Mesodermal cell (in vitro differentiated cells): ENCODE measurements at regions not wholly inside any gene's neighbourhood (a gene's known extent, or its start where the extent isn't known, plus 50 kb on each side); places are given as distances from the start of the nearest gene placed in this dataset.

Experiments used
- H3K27ac ChIP-seq: 2 replicates; pipeline ENCODE4 v1.7.0; 2013; ENCODE audit warnings: mild to moderate bottlenecking, low read depth, low read length, moderate library complexity; ENCODE audit not compliant: severe bottlenecking
- H3K36me3 ChIP-seq: 2 replicates; pipeline ENCODE4 v1.7.1; 2013; ENCODE audit warnings: mild to moderate bottlenecking, low read length, moderate library complexity; ENCODE audit not compliant: control insufficient read depth, insufficient read depth
- H3K4me1 ChIP-seq: one replicate; pipeline ENCODE4 v1.7.1; 2013; ENCODE audit warnings: mild to moderate bottlenecking, low read length; ENCODE audit not compliant: insufficient read depth, control insufficient read depth, poor library complexity, severe bottlenecking
- H3K4me3 ChIP-seq: 2 replicates; pipeline ENCODE4 v1.7.0; 2013; ENCODE audit warnings: low read length, control low read depth, mild to moderate bottlenecking; ENCODE audit not compliant: insufficient read depth, poor library complexity, severe bottlenecking; ENCODE audit errors: extremely low read depth
- H3K9me3 ChIP-seq: 2 replicates; pipeline ENCODE4 v1.7.1; 2013; ENCODE audit warnings: mild to moderate bottlenecking, low read length, moderate library complexity; ENCODE audit not compliant: control insufficient read depth
- WGBS, 2 experiments: methylation state at CpG; one replicate each; pipeline ENCODE4 v1.1.5; 2013; ENCODE audit warnings: missing lambda C conversion rate in 2 of 2; ENCODE audit not compliant: insufficient coverage in 2 of 2; 5-methylcytosine and 5-hydroxymethylcytosine counted together

DNA sequence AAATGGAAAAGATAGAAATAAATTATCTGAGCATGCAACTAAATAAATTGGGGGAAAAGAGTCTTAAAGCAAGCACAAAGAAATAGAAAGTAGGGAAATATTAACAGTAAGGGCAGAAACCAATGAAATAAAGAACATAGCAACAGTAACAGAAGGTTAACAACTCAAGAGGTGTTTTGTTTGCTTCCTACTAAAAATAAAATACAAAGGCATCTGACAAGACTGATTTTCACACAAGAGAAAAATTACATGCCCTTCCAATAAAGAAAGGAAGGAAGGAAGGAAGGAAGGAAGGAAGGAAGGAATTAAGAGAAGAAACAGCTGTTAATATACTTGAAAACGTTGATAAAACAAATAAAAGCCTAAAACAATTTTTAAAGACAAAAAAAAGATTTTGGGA, 240.2 kb downstream of the SEC16B start:
- H3K27ac ChIP-seq = no peak overlapping the region
- H3K9me3 ChIP-seq = no peaks in the 10 kb centered on the region
- H3K4me3 ChIP-seq = no peak overlapping the region
- no CpG with 5 or more reads among the region's 1 CpG for WGBS, 2 experiments
- H3K4me1 ChIP-seq = no peaks in the 10 kb centered on the region
- H3K36me3 ChIP-seq = no peaks in the 10 kb centered on the region

DNA sequence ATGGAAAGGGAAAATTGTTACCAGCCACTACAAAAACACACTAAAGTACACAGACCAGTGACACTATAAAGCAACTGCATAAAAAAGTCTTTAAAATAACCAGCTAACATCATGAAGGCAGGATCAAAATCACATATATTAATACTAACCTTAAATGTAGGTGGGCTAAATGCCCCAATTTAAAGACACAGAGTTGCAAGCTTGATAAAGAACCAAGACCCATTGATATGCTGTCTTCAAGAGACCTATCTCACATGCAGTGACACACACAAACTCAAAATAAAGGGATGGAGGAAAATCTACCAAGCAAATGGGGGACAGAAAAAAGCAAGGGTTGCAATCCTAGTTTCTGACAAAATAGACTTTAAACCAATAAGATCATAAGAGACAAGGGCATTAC, 246.3 kb downstream of the SEC16B start:
- no peaks in the 10 kb centered on the region for H3K36me3 ChIP-seq
- H3K9me3 ChIP-seq = peaks cover 4% of the 10 kb centered on the region
- H3K4me3 ChIP-seq = no peak overlapping the region
- H3K4me1 ChIP-seq = no peaks in the 10 kb centered on the region
- no peak overlapping the region for H3K27ac ChIP-seq

DNA sequence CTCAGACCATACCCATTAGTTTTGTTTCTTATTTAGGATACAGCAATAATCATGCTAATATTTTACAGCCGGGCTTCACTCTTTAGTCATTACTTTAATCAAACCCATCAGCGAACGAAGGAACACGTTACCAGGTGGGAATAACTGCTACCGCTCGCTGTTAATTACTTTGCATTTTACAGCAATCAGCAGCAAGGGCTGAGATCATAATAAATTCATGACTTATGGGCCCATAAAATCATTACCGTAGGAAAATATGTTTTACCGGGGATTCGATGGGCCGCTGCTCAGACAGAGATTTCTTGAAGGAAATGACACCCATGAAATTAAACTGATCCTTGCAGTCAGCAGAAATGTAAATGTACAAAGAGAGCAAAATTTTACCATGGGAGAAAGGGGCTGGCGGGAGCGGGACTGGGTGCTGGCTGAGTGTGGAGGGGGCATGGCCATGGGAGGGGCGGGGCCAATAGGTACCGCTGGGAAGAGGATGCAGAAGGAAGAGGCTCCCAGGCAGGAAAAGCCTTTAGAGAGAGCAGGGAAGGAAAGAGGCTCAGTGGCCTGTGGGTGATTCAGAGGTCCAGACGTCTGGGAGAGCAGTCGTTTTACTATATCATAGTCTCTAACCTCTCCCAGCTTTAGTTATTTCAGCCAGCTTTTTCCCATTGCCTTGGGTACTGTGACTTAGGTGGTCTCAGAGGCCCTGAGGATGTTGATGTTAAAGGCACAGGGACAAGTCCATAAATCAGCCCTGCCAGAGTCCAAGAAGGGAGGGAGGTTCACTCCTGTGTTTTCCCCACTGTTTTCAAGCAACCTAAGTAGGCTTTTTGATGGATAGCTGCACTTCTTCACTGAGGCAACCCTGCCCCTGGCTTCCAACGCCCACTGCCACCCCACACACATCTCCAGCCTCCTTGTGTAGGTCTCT, 258.9 kb downstream of the SEC16B start:
- no peaks in the 10 kb centered on the region for H3K36me3 ChIP-seq
- WGBS, 2 experiments = 87 to 92% methylated on average over 13 to 14 of the region's 17 CpGs
- H3K27ac ChIP-seq = no peak overlapping the region
- no peaks in the 10 kb centered on the region for H3K4me1 ChIP-seq
- no peak overlapping the region for H3K4me3 ChIP-seq
- H3K9me3 ChIP-seq = no peaks in the 10 kb centered on the region

DNA sequence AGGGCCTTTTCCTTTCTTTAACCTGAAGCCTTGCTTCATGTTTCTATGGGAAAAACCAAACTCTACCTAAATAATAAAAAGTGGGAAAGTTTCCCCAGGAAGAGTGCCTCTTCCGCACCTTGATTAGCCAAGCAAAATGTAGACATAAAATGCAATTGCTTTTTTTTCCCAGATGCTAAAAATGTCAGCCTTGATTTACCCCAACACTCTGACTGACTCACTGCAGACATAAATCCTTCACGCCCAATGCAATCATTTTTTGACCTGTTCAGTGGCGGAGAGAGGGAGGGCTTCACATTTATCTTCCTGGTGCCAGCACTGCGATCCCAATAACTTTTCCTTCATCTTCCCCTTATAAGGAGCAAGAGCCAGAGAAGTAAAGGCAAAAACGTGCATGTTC, 261.5 kb downstream of the SEC16B start:
- Histone ChIP-seq H3K27ac (no peak overlapping the region), H3K4me3 (no peak overlapping the region)
- WGBS, 2 experiments = 79% methylated on average over 2 of the region's 5 CpGs; no CpG with 5 or more reads in 1 of the 2 experiments

DNA sequence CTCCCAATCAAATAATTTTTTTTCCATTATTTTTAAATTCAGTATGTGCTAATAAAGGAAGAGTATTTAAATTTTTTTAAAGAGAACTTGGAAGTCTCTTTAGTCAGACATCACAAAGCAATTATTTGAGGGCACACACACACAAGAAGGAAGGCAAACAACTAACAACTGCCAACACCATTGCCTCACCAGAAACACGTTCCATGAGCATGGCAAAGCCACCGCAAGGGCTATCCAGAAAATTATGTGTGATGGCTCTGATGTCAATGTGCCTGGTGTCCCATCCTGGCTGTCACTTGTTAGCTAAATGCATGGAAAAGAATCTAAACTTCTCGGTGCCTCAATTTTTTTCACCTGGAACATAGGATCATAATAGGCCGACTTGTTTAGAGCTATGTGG, 262.9 kb downstream of the SEC16B start:
- no peaks in the 10 kb centered on the region for H3K9me3 ChIP-seq
- no peak overlapping the region for H3K27ac ChIP-seq
- H3K4me1 ChIP-seq = no peaks in the 10 kb centered on the region
- H3K4me3 ChIP-seq = no peak overlapping the region
- no peaks in the 10 kb centered on the region for H3K36me3 ChIP-seq
- WGBS, 2 experiments = 94 to 100% methylated on average over 1 to 4 of the region's 4 CpGs

More for the DNA sequence above, 261.5 kb downstream of the SEC16B start:
- Histone ChIP-seq H3K9me3 (no peaks in the 10 kb centered on the region), H3K36me3 (no peaks in the 10 kb centered on the region), H3K4me1 (no peaks in the 10 kb centered on the region)

DNA sequence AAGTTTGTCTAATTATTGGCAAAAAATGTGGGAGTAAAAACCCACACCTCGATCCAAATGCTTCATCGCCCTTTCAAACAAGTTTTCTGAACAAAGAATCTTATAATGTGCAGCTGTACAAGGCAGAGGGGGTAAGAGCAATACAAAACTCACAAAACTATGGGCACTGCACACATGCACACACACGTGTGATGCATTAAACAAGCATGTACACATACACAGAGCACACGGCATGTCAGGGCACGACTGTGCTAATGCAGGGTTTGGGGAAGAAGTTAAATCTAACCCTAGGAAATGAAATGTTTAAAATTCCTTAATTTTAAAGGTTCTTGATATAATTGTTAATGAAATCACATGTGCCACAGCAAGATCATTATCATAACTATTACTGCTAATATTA, 264.0 kb downstream of the SEC16B start:
- no peaks in the 10 kb centered on the region for H3K36me3 ChIP-seq
- WGBS, 2 experiments = no CpG with 5 or more reads among the region's 5 CpGs
- no peaks in the 10 kb centered on the region for H3K9me3 ChIP-seq
- H3K4me3 ChIP-seq = no peak overlapping the region
- H3K4me1 ChIP-seq = no peaks in the 10 kb centered on the region
- H3K27ac ChIP-seq = no peak overlapping the region

DNA sequence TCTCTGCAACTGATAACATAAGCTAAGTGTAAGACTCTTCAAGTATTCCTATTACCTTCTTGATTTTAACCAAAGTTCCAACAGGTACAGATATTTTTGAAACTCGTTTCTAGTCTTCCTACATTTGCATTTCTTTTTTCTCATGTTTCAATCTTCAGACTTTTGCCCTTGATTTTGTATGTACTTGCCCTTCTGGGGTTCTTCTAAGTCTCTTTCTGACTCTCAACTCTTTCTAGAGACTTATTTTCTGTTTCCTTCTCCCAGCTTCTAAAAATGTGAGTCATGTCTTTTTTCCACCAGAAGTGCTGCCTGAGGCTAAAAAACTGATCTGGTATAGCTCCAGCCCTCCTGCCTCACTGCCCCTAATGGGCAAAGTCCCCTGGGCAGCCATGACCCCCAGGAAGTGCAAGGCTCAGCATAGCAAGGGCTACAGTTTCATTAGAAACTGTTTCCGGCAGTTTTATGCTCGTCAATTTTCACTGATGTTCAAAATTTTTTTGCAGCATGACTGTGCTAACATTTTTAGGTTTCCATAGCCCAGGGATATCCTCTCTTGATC, 265.9 kb downstream of the SEC16B start:
- no peak overlapping the region for H3K4me3 ChIP-seq
- H3K9me3 ChIP-seq = no peaks in the 10 kb centered on the region
- H3K36me3 ChIP-seq = no peaks in the 10 kb centered on the region
- H3K27ac ChIP-seq = no peak overlapping the region
- no peaks in the 10 kb centered on the region for H3K4me1 ChIP-seq
- 62 to 70% methylated on average over 3 of the region's 3 CpGs for WGBS, 2 experiments

DNA sequence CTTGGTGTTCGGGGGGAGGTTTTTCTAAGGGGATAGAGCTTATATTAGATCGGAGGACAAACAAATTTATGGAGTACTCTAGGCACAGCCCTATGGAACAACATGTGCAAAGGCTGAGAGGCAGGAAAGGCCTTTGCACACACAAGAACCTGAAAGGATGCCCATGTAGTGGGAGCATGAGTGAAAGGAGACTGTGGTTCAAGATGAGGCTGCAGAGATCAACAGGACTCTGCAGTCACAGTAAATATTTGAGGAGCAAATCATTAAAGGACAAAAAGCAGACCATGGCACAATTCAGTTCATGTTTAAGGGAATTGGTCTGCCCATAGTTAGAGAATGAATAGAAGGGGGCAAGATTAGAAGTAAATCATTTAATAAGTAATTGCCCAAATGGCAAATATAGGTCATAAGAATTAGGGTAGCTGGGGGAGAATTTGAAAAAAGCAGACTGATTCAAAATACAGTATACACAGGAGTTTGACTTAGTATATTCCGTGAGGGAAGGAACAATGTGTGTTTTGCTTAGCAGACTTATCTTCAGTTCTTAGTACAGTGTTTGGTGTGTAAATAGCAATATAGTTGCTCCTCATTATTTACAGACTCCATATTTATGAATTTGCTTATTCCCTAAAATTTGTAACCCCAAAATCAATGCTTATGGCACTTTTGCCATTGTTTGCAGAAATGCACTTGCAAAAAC, 268.1 kb downstream of the SEC16B start:
- Histone ChIP-seq H3K4me1 (no peaks in the 10 kb centered on the region), H3K9me3 (no peaks in the 10 kb centered on the region), H3K27ac (no peak overlapping the region), H3K4me3 (no peak overlapping the region), H3K36me3 (no peaks in the 10 kb centered on the region)
- WGBS, 2 experiments = 62 to 82% methylated on average over 2 of the region's 3 CpGs

DNA sequence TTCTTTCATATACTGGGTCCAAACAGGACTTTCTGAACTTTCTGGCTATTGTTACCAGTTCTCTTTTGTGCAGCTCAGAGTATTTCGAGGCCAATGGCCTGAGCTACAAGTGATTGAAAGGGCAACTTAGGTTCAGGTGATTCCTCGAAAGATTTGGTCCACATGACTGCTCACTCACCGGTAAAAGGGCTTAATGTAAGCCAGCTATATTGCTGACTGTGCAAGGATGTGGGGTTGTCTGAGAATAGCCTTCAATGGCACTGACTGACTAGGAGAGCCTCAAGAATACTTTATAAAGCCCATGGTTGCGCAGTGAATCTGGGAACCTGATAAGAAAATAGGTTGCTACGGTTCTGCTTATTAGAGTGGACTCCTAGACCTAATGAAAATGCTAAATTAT, 269.0 kb downstream of the SEC16B start:
- 83 to 90% methylated on average over 3 to 4 of the region's 5 CpGs for WGBS, 2 experiments
- Histone ChIP-seq H3K27ac (no peak overlapping the region), H3K9me3 (no peaks in the 10 kb centered on the region), H3K4me1 (no peaks in the 10 kb centered on the region), H3K4me3 (no peak overlapping the region), H3K36me3 (no peaks in the 10 kb centered on the region)

DNA sequence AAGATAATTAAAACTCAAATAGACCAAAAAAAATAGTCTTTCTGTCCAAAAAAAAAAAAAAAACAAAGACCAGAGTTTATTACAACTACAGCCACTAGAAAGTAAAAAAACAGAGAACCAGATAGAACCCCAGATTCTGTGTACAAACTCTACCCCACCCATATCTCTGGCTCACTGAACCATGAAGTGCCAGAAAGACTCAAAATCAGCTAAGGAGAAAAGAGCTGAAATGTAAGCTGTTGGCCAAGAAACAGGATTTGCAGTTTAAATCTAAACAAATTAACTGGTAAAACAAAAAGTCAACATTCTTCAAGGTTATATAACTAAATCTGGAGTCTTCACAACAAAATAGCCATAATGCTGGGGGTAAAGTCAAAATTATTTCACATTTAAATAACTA, 278.9 kb downstream of the SEC16B start:
- no peaks in the 10 kb centered on the region for H3K4me1 ChIP-seq
- no peak overlapping the region for H3K27ac ChIP-seq
- H3K4me3 ChIP-seq = no peak overlapping the region
- no peaks in the 10 kb centered on the region for H3K9me3 ChIP-seq
- H3K36me3 ChIP-seq = no peaks in the 10 kb centered on the region

DNA sequence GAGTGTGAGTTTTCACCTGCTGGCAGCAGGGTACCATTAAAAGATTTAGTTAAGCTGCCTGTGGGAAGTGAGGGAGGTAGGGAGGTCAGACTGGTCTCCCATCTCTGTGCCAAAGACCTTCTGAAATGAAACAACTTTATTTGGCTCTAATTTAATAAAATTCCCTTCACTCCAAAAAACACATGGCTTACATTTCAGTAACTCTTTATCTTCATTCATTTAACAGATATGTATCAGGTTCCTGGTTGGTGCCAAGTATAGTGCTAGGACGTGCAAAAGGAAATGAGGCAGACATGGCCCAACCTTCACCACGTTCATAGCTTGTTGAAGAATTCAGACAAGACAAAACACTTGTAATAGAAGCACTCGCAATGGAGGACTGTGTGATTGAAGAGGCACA, 282.3 kb downstream of the SEC16B start:
- Histone ChIP-seq H3K36me3 (no peaks in the 10 kb centered on the region), H3K27ac (no peak overlapping the region), H3K9me3 (no peaks in the 10 kb centered on the region), H3K4me1 (no peaks in the 10 kb centered on the region), H3K4me3 (no peak overlapping the region)
- 75 to 83% methylated on average over 3 of the region's 3 CpGs for whole genome bisulfite sequencing, 2 experiments
